HG03108 (cell line): ENCODE measurements at regions not wholly inside any gene's neighbourhood (a gene's known extent, or its start where the extent isn't known, plus 50 kb on each side); places are given as distances from the start of the nearest gene placed in this dataset.

ENCODE experiments used
- ATAC-seq: cut with Tn5 transposase; IDR thresholded peaks from one replicate; pipeline ENCODE4 v1.9.1; 2021; ENCODE audit warnings: moderate library complexity; ENCODE audit not compliant: unreplicated experiment

DNA sequence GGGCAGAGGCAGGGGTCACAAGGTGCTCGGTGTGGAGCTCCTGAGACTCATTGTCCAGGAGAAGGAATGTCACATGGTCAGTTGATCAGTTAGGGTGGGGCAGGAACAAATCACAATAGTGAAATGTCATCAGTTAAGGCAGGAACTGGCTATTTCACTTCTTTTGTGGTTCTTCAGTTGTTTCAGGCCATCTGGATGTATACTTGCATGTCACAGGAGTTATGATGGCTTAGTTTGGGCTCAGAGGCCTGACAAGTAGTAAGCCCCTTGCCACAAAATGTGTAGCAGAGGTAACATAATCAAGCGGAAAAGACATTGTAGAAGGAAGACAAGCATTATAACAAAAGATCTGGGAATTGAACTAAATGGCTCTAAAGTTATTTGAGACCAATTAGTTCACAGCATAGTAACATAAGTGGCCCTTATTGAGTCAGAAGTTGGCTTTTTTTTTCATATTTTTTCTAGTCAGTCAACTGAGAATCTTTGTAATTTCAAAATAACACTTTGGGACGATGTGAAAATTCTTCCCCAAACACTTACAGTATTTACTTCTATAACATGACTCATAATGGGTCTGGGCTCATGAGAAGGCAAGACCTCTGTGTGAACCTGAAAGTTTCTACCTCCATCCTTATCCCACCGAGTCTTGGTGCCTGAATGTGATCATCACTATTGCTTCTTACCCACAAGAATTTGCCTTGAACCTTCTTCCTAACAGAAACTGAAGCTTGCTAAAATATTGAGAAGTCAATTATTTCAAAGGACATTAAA lies 137.0 kb upstream of the DPT start:
- no peak for ATAC-seq

DNA sequence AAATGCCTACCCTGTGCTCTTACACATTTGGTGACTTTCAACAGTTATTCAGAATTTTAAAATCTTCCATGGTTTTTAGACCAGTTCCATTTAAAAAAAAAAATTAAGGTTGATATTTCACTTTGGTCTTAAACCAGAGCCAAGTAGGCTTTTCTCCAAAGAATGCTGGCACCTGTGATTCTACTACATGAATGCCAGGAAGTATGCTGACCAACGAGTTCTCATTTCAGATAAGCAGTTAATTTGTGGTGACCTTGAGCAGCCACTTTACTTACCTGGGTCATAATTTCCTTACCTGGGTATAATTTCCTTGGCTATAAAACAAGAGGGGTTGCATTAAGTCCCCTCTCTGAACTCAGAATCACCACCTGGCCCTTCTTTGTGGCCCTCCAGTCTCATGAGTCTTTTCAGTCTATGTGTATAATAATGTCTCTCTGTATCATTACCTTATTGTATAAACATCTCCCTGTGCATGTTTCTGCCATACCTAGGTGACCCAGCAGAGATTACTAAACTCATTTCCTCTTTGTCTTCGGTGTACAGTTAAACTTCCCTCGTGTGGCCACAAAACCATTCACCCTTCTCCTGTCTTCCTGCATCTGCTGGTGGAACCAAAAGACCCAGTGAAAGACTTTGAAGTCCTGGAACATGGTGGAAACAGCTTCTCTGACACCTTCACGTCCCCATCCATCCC lies 139.1 kb upstream of the DPT start:
- ATAC-seq: no peak

GRCh38 chr1:168871531-168871930 lies 142.5 kb upstream of the DPT start:
- no peak for ATAC-seq

GRCh38 chr1:168875831-168876230 lies 146.8 kb upstream of the DPT start:
- no peak for ATAC-seq

- ATAC-seq: no peak
These were observed 147.8 kb upstream of the DPT start for GRCh38 chr1:168876830-168877229.

GRCh38 chr1:168879896-168880734 lies 151.1 kb upstream of the DPT start:
- ATAC-seq: no peak

DNA sequence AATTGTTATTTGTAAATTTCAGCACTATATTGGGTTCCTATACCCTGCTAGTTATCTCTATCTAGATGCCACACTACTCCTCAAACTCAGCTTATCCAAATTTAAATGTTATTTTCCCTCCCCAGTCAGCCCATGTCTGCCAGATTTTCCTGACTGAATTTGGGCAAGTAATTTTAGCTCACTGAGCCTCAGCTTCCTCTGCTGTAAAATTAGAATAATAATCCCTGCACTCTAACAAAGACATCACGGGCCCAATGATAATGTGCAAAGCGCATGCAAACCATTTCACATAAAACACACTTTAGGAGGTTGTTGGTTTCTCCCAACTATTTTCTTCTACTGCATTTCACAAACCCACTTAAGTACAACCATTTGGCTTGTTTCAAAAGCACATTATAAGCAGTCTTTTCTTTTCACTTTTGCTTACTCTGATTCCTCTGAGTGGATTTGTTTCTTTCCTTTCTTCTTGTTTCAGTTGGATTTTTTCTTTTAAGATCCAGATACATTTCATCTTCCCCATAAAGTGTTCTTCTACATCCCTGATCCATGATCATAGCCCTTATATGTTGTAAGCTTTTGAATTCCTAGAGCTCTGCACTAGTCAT lies 152.8 kb upstream of the DPT start:
- ATAC-seq: no peak

DNA sequence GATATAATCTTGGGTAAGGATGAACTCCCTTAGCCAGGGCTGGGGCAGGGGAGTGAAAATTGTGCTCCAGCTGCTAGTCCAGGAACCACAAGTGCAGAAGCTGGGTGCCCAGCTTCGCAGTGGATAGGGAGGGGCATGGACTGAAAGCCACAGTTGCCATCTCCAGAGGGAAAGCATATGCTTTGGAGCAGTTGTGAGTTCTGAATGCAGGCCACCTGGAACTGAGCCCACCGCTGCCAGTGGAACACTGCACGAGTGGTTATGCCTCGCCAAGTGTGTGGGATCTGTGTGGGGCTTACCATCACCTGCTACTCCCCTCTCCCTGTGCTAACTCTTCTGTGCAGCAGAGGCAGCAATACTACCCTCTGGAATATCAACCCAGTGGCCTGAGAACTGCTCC lies 158.4 kb upstream of the DPT start:
- no peak for ATAC-seq

- no peak for ATAC-seq
These were observed 159.4 kb upstream of the DPT start for GRCh38 chr1:168888418-168888817.

GRCh38 chr1:168892931-168893330 lies 163.9 kb upstream of the DPT start:
- no peak for ATAC-seq

DNA sequence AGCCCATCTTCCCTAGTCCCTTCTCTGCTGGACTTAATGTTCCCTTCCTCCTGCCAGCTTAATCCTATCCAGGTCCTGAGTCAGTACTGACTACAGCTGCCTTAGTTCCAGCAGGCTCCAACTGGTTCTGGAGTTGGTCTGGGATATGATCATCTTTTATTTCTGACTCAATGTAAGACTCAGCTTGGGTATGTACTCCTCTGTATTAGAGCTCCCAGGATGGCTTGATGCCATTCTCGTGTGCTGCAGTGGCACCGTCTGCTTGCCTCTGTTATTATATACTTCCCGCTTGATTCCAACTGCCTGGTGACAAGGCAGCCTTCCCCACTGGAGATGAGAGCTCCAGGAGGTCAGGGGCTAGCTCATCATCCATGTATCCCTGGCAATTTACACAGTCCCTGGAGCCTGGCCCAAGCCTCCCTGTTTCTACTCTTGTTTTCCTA lies 164.4 kb upstream of the DPT start:
- ATAC-seq: no peak

DNA sequence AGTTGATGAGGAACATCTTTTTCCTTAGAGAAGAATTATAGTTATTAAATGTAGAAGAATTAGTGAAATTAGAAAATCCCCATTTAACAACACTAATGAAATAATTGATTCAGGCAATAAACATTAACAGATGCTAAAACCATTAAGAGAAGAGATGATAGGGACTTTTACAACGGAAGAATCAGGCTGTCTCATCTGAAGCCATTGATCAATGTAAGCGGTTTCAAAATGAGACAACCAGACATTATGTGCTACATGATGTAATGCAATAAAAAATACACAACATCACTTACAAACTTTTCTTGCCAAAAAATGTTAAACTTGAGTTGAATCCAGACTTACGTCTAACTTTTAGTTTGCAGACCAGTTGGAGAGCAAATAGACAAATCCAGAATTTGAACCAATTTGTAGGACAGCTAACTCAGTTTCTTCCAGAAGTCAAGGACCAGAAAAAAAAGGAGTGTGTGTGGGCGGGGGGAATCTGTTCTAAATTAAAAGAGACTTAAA lies 165.4 kb upstream of the DPT start:
- no peak for ATAC-seq

DNA sequence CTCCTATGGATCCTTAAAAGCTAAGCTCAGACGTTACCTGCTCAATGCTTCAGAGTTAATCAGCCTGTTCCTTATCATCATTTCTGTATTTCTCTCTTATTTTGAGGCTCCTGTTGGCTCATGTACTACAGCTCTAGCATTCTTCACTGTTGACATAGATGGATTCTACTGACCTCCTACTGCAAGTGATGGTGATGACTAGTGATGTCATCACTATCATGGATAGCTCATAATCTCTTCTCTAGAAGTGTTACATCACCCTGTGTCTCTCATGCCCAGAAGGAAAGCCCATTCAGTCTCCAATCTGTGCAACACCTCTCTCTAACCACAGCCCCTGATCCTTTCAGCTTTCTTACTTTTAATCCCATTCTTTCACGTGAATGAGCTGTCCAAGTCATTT lies 168.2 kb upstream of the DPT start:
- no peak for ATAC-seq

DNA sequence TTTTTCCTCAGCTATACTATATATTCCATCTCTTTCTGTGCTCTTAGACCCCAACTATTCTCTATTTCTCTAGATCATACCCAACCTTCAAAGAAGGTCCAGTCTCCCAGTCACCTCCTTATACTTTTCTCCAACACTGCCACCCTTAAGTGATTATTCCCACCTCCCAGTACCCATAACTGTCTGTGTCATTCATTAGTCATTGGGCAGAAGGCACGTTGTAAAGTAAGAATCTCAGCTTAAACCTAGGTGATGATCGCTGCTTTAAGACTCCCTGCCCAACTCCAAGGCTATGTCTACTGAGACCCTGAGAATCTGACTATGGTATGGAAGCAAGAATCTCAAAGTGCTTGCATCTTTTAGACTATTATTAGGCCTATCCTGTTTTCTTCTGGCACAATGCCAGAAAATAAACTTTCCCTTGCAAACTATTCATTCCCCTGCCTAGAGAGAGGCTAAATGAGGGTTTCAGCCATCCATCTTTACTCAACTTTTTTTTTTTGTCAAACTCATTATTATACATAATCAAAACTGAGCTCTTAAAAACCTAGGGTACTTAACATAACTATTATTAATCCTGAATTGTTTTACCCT lies 174.3 kb upstream of the DPT start:
- no peak for ATAC-seq

- ATAC-seq: no peak
These were observed 176.6 kb upstream of the DPT start for GRCh38 chr1:168905633-168906032.

DNA sequence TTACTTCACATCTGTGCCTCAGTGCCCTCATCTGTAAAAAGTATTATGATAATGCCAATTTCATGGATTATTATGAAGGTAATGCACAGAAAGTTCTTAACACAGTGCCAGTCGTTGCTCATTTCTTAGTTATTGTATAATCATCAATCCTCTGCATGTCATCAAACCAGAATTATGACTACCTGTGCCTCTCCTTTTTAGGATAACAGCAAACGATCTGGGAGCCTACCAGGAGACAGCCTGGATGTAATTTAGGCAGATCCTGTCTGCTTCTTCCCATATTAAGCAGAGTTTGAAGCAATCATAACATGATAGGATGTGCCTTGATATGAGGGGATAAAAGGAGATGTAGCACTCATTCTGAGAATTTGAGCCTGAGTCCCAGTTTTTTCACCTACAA lies 177.4 kb upstream of the DPT start:
- no peak for ATAC-seq

DNA sequence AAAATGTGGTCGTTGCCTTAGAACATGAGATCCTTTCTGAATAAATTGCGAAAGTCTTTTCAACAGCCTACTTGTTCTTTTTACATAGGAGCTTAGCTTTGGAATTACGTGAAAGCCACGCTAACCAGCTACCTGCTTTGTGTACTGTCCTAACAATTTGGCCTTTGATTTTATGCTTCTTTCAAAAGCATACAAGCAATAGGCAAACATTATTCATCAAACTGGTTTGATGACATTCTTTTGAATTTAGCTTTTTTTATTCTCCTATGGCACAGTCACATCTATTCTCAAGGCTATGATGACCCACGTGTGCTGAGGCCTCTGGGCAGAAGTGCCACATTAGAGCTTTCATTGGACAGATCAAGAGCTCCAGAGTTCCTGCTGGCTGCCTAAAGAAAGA lies 178.0 kb upstream of the DPT start:
- ATAC-seq: no peak

DNA sequence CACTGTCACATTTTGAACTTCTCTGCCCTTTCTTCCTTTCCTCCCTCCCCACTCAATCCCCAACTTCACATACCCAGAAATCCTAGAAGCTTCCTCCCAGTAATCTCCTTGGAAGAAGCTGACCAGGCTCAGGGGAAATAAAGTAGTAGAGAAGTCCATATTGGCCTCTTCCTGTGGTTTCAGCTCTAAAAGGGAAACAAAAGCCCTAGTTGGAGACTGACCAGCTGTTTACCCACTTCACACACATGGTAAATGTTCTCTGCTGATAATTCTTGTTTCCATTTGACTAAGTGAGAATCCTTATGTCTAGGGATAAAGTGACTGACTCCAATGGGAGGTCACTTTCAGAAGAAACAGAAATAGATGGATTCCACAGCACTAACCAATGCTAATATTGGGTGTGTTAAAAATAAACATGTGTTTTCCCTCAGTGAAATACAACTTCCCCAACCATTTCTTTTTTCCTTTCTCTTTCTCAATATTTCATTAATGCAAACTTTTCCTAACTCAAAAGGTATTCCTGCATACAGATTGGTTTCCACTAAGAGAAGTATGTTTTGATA lies 178.9 kb upstream of the DPT start:
- ATAC-seq: no peak

DNA sequence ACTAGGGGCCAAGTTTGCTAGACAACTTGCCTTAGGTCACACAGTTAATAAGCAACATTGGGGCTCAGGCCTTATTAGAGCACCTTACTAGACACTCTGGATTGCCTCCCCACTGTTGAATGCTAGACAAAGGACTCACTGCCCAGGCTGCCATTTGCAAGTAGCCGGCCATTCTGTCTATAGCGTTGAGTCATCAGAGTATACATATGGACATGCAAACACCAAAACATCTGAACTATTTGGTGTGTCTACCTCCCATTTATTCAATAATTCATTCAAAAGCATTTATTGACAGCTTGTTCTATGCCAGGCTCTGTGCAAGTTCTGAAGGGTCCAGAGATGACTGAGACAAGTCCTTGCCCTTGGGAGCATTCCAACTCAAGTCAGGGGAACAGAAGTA lies 181.4 kb upstream of the DPT start:
- ATAC-seq: no peak

GRCh38 chr1:168911370-168911769 lies 182.4 kb upstream of the DPT start:
- no peak for ATAC-seq
